SK-N-MC (cell line): ENCODE measurements at regions not wholly inside any gene's neighbourhood (a gene's known extent, or its start where the extent isn't known, plus 50 kb on each side); places are given as distances from the start of the nearest gene placed in this dataset.

Experiments
- EZH2 ChIP-seq: fragments of 200-600 bp; sonication (generic); IDR thresholded peaks from one replicate; pipeline ENCODE4 v1.6.1; 2017; ENCODE audit warnings: antibody characterized with exemption
- POLR2AphosphoS5 ChIP-seq: IDR thresholded peaks from 2 replicates; pipeline ENCODE4 v1.6.1; 2012; ENCODE audit warnings: mild to moderate bottlenecking, low read depth, low read length, borderline replicate concordance

DNA sequence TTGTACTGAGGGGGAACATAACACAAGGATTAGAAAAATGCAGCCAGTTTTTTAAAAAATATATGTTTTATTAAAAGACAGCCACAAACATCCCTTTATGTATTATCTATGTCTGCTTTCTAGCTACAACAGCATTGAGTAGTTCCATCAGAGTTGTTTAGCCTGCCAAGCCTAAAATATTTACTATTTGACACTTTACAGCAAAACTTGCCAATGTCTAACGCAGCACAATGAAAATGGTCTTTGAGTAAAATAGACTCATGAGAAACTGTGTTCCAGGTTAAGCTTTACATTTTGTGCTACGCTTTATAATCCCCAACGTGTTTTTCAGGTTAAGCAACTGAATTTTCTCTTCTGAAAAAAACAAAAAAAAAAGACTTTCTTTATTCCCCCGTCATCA, 2211.5 kb upstream of the RAG2 start:
- TF ChIP-seq EZH2 (no peak), POLR2AphosphoS5 (no peak)
